ENCODE measurements at regions not wholly inside any gene's neighbourhood (a gene's known extent, or its start where the extent isn't known, plus 50 kb on each side); places are given as distances from the start of the nearest gene placed in this dataset.

- DNase-seq (ENCODE audit: low read depth), result no peak
Measured at GRCh38 chr12:13680916-13681315, 300.5 kb downstream of the GRIN2B start.

- no peak for DNase-seq (ENCODE audit: low read depth)
Measured at GRCh38 chr12:13676880-13677279, 304.5 kb downstream of the GRIN2B start.

- no peak for DNase-seq (ENCODE audit: low read depth)
Measured at GRCh38 chr12:13670285-13670866, 311.0 kb downstream of the GRIN2B start.

GRCh38 chr12:13668880-13669279, 312.5 kb downstream of the GRIN2B start:
- DNase-seq (ENCODE audit: low read depth), result no peak

- no peak for DNase-seq (ENCODE audit: low read depth)
Measured at GRCh38 chr12:13666806-13667205, 314.6 kb downstream of the GRIN2B start.

GRCh38 chr12:13661005-13661887, 320.2 kb downstream of the GRIN2B start:
- no peak for DNase-seq (ENCODE audit: low read depth)

GRCh38 chr12:13654456-13654855, 326.9 kb downstream of the GRIN2B start:
- no peak for DNase-seq (ENCODE audit: low read depth)

- no peak for DNase-seq (ENCODE audit: low read depth)
Measured at GRCh38 chr12:13652105-13652504, 329.3 kb downstream of the GRIN2B start.

- no peak for DNase-seq (ENCODE audit: low read depth)
Measured at GRCh38 chr12:13635709-13636108, 345.7 kb downstream of the GRIN2B start.

GRCh38 chr12:13631873-13632272, 349.5 kb downstream of the GRIN2B start:
- DNase-seq (ENCODE audit: low read depth), result no peak

- no peak for DNase-seq (ENCODE audit: low read depth)
Measured at GRCh38 chr12:13630354-13630753, 351.0 kb downstream of the GRIN2B start.

GRCh38 chr12:13628067-13628466, 353.3 kb downstream of the GRIN2B start:
- no peak for DNase-seq (ENCODE audit: low read depth)

- no peak for DNase-seq (ENCODE audit: low read depth)
Measured at GRCh38 chr12:13627536-13627935, 353.9 kb downstream of the GRIN2B start.

- no peak for DNase-seq (ENCODE audit: low read depth)
Measured at GRCh38 chr12:13613297-13613696, 368.1 kb downstream of the GRIN2B start.

- DNase-seq (ENCODE audit: low read depth), result no peak
Measured at GRCh38 chr12:13609894-13610679, 371.3 kb downstream of the GRIN2B start.

- no peak for DNase-seq (ENCODE audit: low read depth)
Measured at GRCh38 chr12:13606290-13606689, 375.1 kb downstream of the GRIN2B start.

- DNase-seq (ENCODE audit: low read depth), result no peak
Measured at GRCh38 chr12:13603953-13604352, 377.4 kb downstream of the GRIN2B start.

GRCh38 chr12:13602172-13602571, 379.2 kb downstream of the GRIN2B start:
- DNase-seq (ENCODE audit: low read depth), result no peak

- DNase-seq (ENCODE audit: low read depth), result no peak
Measured at GRCh38 chr12:13599176-13599575, 382.2 kb downstream of the GRIN2B start.

- no peak for DNase-seq (ENCODE audit: low read depth)
Measured at GRCh38 chr12:13597837-13598236, 383.6 kb downstream of the GRIN2B start.

- DNase-seq (ENCODE audit: low read depth), result no peak
Measured at GRCh38 chr12:13597166-13597565, 384.2 kb downstream of the GRIN2B start.

- no peak for DNase-seq (ENCODE audit: low read depth)
Measured at GRCh38 chr12:13596714-13597113, 384.7 kb downstream of the GRIN2B start.

Measured in stimulated activated CD8-positive, alpha-beta memory T cell treated with anti-CD3 and anti-CD28 coated beads, Interleukin-4, amount 100 ng/mL, for 24 hours (primary cell).